ENCODE measurements at regions not wholly inside any gene's neighbourhood (a gene's known extent, or its start where the extent isn't known, plus 50 kb on each side); places are given as distances from the start of the nearest gene placed in this dataset.
"Not testable (repeated sequence)": the region's sequence is repeated elsewhere in the genome, so short reads cannot be mapped to it uniquely, and the experiment has no call there.

DNA sequence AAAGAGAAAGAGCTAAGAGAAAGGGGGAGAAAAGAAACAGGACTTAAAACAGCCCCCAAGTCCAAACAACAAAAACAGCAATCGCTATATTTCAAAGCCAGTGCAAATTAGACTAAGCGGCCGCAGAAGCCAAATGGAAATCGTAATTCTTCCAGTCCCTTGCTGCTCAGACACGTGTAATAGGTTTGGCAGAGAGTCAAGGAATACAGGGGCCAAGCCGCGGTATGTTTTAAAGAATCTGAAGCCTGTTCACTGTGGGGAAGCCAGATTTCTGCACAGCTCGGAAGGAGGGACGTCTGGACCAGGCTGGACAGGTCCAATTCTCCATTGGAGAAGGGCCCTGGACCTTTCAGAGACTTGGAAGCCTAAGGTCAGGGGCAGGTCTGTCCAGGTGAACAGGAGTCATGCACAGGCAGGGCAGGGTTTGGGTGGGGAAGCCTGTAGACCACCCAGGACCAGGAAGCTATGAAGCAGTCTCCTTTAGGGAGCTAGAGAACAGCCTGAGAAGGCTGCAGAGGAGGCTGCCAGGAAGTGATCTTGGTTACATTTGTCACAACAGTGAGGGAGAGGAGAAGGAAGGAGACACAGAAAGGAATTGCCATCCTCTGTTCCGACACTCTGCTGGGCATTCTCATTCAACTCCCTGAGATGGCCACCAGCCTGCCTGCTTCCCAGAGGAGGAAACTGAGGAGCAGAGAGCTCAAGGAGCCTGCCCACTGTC, 265.5 kb upstream of the ISX start:
- peak in 2 of 3 donors; percentile 77 to 81 for DNase-seq (ENCODE audit: low read depth in 3 of 3, low spot score in 2 of 3)

DNA sequence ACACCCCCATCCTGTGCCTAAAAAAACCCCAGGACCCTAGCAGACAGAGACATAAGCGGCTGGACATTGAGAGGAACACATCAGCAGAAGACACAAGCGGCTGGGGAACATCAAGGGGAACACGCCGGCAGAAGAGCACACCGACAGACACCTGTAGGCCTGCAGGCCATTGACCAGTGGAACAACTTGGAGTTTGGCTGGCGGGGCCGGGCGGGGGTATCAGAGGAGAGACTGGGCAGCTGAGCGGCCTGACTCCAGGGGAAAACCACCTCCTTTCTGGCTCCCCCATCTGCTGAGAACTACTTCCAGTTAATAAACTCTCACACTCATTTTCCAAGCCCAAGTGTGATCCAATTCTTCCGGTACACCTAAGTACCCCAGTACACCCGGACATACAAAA, 264.7 kb upstream of the ISX start:
- no peak for DNase-seq (ENCODE audit: low read depth in 3 of 3, low spot score in 2 of 3)

DNA sequence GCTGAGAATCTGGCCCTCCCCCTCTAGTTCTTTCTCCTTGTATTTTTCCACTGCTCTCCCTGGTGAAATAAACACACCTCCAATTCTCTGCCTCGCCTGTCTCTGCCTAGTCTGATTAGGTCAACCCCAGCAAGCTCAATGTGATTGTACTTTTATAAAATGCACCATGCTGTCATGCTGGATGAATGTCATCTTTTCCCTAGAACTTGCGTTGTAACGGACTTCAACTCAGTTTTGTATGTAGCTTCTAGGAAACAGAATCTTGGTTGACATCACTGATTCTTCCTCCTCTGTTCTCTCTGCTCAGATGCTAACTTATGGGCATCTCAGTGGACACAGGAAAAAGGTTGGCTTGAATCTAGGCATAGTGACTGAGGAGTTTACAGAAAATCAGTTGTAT, 261.9 kb upstream of the ISX start:
- DNase-seq (ENCODE audit: low read depth in 3 of 3, low spot score in 2 of 3) = no peak

DNA sequence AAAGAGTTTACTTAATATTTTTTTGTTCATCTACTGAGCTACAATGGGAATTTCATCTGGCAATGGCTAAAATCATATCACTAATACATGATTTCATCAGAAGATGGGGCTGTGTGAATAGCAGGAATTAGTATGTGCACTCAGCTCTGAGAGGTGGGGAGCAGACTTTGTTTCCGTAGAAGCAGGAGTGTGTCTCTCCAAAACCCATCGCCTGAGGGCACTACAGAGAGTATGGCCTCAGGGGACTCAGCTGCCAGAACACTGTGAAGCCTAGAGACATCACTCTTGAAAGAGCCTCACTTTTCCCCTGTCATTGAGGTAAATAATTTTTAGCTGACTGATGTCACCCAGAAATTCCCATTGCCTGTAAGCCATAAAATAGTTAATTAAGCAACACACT, 261.4 kb upstream of the ISX start:
- no peak for DNase-seq (ENCODE audit: low read depth in 3 of 3, low spot score in 2 of 3)

DNA sequence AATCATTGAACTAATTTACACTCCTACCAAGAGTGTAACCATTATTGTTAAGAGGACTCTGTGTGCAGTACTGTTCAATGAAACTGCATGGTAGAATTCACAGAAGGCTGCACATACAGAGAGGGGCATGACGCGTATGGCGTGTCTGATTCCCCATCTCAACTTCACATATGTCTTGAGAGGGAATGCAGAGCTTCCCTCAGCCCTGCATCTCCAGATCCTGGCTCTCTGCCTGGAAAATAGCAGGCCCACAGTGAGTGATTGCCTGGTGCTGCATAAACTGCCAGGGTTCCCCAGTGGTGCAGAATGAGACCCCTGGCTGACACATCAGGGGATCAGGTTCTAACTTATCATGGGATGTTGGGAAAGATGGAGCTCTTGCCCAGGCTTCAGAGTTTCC, 260.2 kb upstream of the ISX start:
- no peak for DNase-seq (ENCODE audit: low read depth in 3 of 3, low spot score in 2 of 3)

DNA sequence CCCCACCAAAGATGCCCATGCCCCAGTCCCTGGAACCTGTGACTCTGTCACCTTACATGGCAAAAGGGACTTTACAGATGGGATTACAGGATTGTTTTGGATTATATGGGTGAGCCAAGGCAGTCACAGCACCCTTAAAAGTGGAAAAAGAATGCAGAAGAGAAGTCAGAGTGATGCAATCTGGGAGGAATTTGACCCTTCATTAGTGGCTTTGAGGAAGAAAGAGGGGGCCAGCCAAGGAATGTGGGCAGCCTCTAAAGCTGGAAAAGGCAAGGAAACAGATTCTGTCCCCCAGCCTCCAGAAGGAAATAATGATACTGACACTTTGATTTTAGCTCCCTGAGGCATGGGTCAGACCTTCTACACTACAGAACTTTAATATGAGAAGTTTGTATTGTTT, 257.3 kb upstream of the ISX start:
- no peak for DNase-seq (ENCODE audit: low read depth in 3 of 3, low spot score in 2 of 3)

DNA sequence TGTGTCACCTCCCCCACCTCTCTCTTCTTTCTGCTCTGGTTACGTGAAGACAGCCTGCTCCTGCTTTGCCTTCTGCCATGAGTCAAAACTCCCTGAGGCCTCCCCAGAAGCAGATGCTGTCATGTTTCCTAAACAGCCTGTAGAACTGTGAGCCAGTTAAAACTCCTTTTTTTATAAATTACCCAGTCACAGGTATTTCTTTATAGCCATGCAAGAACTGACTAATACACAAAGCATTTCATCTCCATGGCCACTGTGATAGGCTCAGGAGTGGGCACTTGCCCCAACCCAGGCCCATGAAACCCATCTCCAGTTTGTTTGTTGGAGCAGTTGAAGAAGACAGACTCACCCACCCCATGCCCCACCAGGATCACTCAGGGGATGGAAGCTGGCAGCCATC, 253.3 kb upstream of the ISX start:
- no peak for DNase-seq (ENCODE audit: low read depth in 3 of 3, low spot score in 2 of 3)

DNA sequence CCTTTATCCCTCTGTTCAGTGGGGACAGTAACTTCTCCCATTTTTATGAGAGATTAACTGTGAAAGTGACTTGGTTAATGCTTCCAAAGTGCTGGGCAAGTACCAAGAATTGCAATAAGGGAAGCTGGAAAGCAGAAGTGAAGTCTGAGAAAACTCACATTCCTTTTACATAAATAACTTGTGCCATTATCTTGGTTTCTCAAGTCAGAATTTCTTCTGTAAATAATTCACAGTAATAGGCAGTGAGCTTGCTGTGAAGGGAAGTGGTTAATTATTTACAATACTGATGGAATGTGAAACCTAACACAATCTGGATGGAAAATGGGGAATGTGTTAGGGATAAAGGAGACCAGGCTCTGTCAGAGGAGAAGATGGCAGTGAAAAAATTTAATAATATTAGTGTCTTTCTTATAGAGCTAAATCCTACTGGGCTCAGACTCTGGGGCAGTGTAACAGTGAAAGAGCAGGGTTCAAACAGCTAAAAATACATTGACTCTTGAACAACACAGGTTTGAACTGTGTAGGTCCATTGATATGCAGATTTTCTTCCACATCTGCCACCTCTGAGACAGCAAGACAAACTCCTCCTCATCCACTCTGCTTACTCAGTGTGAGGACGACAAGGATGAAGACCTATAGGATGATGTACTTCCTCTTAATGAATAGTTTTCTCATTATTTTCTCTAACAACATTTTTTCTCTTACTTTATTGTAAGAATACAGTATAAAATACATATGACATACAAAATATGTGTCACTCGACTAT, 251.5 kb upstream of the ISX start:
- DNase-seq (ENCODE audit: low read depth in 3 of 3, low spot score in 2 of 3) = no peak

DNA sequence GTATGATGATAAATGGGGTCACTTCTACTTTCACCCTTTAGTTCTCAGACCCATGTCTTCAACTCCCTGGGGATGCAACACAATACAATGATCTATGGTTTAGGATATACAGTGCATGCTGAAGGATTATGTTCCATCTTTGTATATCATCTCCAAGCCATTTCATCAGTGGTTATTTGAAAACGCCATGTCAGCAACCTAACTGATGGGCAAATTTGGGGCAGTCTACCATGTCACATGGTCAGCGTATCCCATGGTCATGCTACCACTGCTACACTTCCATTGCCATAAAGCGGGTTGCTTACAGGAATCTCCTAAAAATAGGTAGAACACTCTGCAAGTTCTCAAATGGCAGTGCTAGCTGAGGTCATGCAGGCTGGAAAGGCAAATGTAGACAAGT, 236.5 kb upstream of the ISX start:
- DNase-seq (ENCODE audit: low read depth in 3 of 3, low spot score in 2 of 3) = no peak

DNA sequence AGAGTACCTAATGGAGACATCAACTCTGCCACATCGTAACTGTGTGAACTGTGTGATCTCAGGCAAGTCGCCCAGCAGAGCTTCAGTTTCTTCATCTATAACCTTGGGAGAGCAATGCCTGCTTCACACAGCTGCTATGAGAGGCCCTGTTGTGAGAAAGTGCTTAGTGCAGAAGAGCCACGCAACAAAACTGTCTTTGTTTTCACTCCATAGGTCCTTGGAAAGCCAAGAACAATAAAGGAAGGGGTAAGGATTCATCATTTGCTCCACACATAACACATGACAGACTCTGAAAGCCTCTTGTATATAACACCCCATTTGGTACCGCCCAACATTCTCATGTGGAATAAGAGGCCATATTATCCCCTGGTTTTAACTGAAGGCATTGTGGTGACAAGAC, 231.9 kb upstream of the ISX start:
- DNase-seq (ENCODE audit: low read depth in 3 of 3, low spot score in 2 of 3) = no peak

DNA sequence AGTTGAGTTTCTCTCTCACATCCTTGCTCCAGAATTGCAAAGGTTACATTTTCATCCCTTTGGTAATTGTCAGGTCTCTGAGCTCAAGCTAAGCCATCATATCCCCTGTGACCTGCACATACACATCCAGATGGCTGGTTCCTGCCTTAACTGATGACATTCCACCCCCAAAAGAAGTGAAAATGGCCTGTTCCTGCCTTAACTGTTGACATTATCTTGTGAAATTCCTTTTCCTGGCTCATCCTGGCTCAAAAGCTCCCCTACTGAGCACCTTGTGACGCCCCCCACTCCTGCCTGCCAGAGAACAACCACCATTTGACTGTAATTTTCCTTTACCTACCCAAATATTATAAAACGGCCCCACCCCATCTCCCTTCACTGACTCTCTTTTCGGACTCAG, 231.4 kb upstream of the ISX start:
- DNase-seq (ENCODE audit: low read depth in 3 of 3, low spot score in 2 of 3) = not testable (repeated sequence)

DNA sequence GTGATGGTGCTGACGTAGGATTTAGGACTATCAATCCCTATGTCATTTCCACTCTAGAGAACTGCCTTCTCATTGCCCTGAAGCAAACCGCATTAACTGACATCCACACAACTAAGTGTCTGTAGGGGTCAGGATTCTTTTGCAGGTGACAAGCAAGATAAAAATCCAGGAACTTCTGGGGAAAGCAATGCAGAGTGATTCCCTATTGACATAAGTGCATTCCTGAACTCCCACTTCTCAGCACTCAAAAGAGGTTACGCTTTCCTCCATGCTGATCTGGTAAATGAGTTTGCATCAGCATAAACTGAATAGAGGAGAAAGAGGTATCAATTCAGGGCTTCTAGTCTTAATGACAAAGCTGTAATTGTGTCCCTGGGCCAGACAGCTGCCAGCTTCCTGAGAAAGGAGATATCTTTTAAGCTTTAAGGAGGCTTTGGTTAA, 224.6 kb upstream of the ISX start:
- DNase-seq (ENCODE audit: low read depth in 3 of 3, low spot score in 2 of 3) = no peak

DNA sequence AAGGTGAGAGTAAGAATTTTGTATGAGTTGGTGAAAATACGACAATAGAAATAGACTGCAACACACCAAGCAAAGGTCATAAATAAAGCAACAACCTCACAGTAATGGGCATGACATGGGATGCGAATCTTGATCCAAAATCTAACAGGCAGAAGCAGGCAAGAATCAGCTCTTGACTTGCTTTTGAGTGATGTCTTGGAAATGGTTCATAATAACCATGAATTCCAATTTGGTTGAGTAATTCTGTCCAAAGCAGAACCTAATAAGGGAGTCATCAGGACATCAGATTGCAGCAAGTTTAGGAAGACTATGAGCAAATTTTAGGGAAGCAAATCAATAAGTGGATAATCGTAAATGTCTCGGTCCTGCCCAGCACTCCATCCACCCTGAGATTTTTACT, 224.0 kb upstream of the ISX start:
- DNase-seq (ENCODE audit: low read depth in 3 of 3, low spot score in 2 of 3) = no peak

DNA sequence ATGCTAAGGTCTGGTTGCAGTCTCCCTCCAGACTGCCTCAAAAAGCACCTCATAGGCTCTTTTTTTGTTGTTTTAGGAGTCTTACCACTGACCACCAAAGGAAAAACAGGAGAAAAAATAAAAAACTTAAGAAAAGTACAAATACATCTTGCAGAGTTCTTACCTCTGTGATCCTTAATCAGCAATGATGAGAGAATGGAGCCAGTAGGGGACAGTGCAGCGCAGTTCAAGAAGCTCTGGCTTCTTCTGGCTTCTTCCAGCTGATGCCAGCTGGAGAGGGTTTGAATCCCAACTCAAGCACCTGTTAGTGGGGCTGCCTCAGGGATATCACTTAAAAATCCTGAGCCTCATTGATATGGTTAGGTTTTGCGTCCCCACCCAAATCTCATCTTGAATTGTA, 223.3 kb upstream of the ISX start:
- no peak for DNase-seq (ENCODE audit: low read depth in 3 of 3, low spot score in 2 of 3)

DNA sequence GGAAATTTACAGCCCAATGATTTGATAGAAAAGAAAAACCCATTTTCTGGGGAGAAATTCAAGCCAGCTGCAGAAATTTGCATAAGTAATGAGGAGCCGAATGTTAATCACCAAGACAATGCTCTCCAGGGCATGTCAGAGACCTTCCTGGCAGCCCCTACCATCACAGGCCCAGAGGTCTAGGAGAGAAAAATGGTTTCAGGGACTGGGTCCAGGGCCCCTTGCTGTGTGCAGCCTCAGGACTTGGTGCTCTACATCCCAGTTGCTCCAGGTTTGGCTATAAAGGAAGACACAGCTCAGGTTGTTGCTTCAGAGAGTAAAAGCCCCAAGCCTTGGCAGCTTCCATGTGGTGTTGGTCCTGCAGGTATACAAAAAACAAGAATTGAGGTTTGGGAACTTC, 222.2 kb upstream of the ISX start:
- not testable (repeated sequence) for DNase-seq (ENCODE audit: low read depth in 3 of 3, low spot score in 2 of 3)

DNA sequence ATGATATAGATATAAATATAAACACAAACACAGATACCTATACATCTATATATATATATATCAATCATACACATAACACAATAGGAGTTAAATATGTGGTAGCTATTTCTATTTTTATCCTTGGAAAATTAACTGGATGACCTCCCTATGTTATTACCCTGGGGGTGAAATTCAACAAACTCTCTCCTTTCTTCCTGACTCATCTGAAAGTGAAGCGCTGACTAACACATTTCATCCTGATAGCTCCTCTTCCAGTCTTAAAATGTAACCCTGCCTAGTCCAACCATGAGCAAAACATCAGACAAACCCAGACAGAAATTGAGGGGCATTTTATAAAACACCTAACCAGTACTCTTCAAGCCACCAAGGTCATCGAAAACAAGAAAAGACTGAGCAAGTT, 220.6 kb upstream of the ISX start:
- DNase-seq (ENCODE audit: low read depth in 3 of 3, low spot score in 2 of 3) = no peak

DNA sequence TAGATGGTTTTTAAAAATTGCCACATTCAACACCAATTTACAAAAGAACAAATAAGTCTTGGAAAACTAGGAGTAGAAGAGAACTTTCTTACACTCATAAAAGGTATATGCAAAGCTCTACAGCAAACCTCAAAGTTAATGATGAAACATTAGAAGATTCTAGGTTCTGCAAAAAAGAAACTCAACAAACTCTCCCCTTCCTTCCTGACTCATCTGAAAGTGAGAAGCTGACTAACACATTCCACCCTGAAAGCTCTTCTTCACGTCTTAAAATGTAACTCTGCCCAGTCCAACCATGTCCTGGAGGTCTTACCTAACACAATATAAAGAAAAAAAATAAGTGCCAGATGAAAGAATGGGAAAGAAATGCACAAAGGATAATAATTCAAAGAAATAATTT, 218.9 kb upstream of the ISX start:
- no peak for DNase-seq (ENCODE audit: low read depth in 3 of 3, low spot score in 2 of 3)

DNA sequence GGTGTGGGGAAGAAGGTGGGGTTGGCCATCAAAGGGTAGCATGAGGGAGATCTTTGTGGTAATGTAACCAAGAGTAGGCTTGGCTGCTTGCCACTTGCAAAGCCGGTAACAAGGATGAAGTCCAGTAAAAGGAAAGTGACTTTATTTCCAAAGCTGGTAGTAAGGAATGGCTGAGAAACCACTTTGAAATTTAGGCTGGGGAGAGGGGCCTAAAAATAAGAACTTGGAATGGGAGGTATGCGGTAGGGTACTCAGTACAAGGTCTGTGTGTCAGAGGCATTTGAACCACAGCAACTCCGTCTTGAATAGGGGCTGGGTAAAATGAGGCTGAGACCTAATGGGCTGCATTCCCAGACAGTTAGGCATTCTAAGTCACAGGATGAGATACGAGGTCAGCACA, 216.0 kb upstream of the ISX start:
- DNase-seq (ENCODE audit: low read depth in 3 of 3, low spot score in 2 of 3) = no peak

DNA sequence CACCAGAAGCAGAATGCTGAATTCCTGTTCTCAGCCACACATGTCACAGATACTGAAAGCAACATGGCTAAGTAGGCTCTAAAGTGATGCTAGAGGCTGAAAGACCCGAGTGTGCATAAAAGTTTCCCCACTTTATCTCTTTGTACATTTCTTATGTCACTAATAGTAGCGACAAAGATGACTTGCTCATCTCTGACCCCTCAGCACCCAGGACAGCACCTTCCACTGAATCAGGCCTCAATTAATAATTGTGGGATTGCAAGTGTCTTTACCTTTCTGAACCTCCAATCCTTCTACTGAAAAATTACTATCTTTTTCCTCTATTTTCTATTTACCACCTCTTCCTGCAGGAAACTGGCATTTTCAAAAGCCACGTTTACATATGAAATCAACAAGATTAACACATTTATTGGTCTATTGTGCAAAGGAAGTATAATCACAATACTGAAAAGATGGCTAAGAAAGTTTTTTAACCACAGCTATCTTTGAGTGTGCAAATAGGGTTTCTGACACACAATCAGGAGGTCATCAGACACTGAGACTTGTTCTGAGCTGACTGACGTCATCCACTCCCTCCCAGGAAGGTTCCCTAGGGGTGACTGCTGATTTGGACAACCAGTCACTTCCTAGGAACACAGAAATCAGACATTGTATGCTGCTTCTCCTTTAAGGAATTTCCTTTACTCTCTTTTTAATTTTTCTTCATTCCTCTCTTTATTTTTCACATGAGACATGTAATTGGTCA, 213.9 kb upstream of the ISX start:
- no peak for DNase-seq (ENCODE audit: low read depth in 3 of 3, low spot score in 2 of 3)

DNA sequence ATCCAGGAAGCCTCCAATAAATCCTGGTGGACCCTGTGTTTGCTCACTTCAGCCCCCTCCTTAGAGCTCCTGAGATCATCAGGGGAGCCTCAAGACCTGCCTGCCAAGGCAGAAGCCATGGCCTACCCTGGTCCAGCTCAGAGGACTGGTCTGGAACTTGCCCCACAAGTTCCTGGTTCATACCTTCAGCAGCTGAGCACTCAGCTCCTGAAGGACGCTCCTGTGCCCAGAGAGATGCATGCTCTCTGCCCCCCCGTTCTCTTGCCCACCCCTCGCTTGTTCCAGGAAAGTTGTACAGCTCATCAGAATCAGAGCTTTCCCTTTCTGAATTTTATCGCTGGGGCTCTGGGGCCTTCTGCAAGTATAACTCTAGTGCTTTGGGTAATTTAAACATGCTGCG, 210.5 kb upstream of the ISX start:
- no peak for DNase-seq (ENCODE audit: low read depth in 3 of 3, low spot score in 2 of 3)

DNA sequence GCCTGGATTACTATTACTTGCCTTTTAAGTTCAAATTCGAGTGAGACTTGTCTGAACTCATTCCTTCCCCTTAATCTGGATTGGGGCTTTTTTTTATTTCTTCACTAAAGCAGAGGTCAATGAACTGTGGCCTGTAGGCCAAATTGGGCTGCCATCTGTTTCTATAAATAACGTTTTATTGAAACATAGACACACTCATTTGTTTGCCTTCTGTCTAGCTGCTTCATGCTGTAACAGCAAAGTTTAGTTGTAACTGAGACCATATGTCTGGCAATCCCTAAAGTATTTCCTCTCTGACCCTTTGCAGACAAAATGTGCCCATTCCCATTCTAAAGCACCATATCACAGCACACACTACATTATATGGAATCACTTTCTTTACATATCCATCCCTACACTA, 207.9 kb upstream of the ISX start:
- no peak for DNase-seq (ENCODE audit: low read depth in 3 of 3, low spot score in 2 of 3)

DNA sequence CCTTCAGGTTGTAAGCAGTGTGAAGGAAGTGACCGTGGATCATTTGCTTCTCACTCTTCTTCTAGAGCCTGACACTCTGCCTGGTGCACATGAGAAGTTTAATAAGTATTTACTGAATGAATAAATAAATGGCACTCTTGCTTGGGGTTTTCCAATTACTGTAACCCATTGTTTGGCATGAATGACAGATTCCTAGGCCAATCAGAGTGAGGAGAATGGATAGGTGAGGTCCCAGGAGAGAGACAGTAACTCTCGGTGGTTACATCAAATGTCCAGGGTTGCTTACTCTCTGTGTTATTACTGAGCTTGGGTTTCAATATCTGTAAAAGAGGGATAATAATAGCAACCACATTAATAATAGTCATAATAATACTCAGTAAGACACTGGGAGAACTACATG, 204.2 kb upstream of the ISX start:
- DNase-seq (ENCODE audit: low read depth in 3 of 3, low spot score in 2 of 3) = no peak

Measured in right renal cortex interstitium (tissue), 3 donors.